ENCODE measurements at regions not wholly inside any gene's neighbourhood (a gene's known extent, or its start where the extent isn't known, plus 50 kb on each side); places are given as distances from the start of the nearest gene placed in this dataset.

- TF ChIP-seq CTCF (conservative IDR thresholded peaks at IDR 0.05 in 1 of 2, IDR thresholded peaks at IDR 0.05 in 1 of 2; ENCODE audit: extremely low read depth in 1 of 2, insufficient read depth in 1 of 2, low read depth in 1 of 2, low read length in 2 of 2): no peak
- no peak for TF ChIP-seq EZH2 (IDR thresholded peaks at IDR 0.05; ENCODE audit: borderline replicate concordance, low read length)
Measured at GRCh38 chr14:22422238-22422637, 166.8 kb downstream of the DAD1 start.
